ENCODE measurements at regions not wholly inside any gene's neighbourhood (a gene's known extent, or its start where the extent isn't known, plus 50 kb on each side); places are given as distances from the start of the nearest gene placed in this dataset.

GRCh38 chr18:25685088-25685487, 333.1 kb upstream of the ZNF521 start:
- TF ChIP-seq CTCF (conservative IDR thresholded peaks at IDR 0.05; ENCODE audit: low read length) (no peak), EZH2phosphoT487 (IDR thresholded peaks at IDR 0.05; ENCODE audit: borderline replicate concordance) (no peak)

Measured in Loucy (cell line).